Adrenal gland (tissue), 5 donors: ENCODE measurements at regions not wholly inside any gene's neighbourhood (a gene's known extent, or its start where the extent isn't known, plus 50 kb on each side); places are given as distances from the start of the nearest gene placed in this dataset.

Experiments
- CTCF ChIP-seq, 6 experiments: fragments of 450-650 bp in 4 of 6; fragments of 200-600 bp in 2 of 6; sonication (generic) in 1 of 6; IDR thresholded peaks; 1 replicate in 5 of 6; 2 replicates in 1 of 6; pipeline versions ENCODE4 v1.5.1 to v1.8.0; 2016 to 2021; ENCODE audit warnings: antibody characterized with exemption in 6 of 6, mild to moderate bottlenecking in 2 of 6, moderate library complexity in 1 of 6
- POLR2A ChIP-seq, 2 donors: fragments of 450-650 bp; IDR thresholded peaks; one replicate each; pipeline ENCODE4 v1.6.1; 2017; ENCODE audit warnings: antibody characterized with exemption in 2 of 2, mild to moderate bottlenecking in 2 of 2, moderate library complexity in 1 of 2
- donor health status: DM: no; HTN: no; CAD: no.

- TF ChIP-seq CTCF (IDR thresholded peaks at IDR 0.05) (no peak), POLR2A (IDR thresholded peaks at IDR 0.05) (no peak)
These were observed 173.8 kb downstream of the KCNJ2 start for GRCh38 chr17:70343114-70343513.
